Prostate gland (tissue), 2 donors: ENCODE measurements at regions not wholly inside any gene's neighbourhood (a gene's known extent, or its start where the extent isn't known, plus 50 kb on each side); places are given as distances from the start of the nearest gene placed in this dataset.

Source experiments
- DNase-seq: peaks from one replicate; pipeline ENCODE4 v3.0.0-alpha.2; 2019; ENCODE audit warnings: low spot score
- H3K27ac ChIP-seq, 2 donors: fragments of 200-600 bp; sonication (generic); 2 replicates each; pipeline ENCODE4 v1.5.1; 2017 to 2019
- H3K27me3 ChIP-seq: fragments of 200-600 bp; sonication (generic); replicated peaks from 2 replicates; pipeline ENCODE4 v1.5.1; 2019; ENCODE audit not compliant: insufficient read depth
- H3K36me3 ChIP-seq, 2 donors: fragments of 200-600 bp; sonication (generic); 1 replicate in 1 of 2; 2 replicates in 1 of 2; pipeline versions ENCODE4 v1.5.1 to v1.8.1; 2017 to 2019
- H3K4me1 ChIP-seq: fragments of 200-600 bp; sonication (generic); replicated peaks from 2 replicates; pipeline ENCODE4 v1.5.1; 2019
- H3K4me3 ChIP-seq, 2 donors: fragments of 200-600 bp; sonication (generic); 2 replicates each; pipeline ENCODE4 v1.5.1; 2017 to 2019
- H3K9me3 ChIP-seq: fragments of 200-600 bp; sonication (generic); 2 replicates; pipeline ENCODE4 v1.5.1; 2017
- CTCF ChIP-seq, 4 experiments: fragments of 200-600 bp in 2 of 4; fragments of 450-650 bp in 2 of 4; sonication (generic) in 2 of 4; IDR thresholded peaks; 1 replicate in 3 of 4; 2 replicates in 1 of 4; pipeline ENCODE4 v1.5.1; 2016 to 2019; ENCODE audit warnings: antibody characterized with exemption in 4 of 4, mild to moderate bottlenecking in 2 of 4, moderate library complexity in 2 of 4
- POLR2A ChIP-seq: fragments of 450-650 bp; IDR thresholded peaks from one replicate; pipeline ENCODE4 v1.6.1; 2016; ENCODE audit warnings: antibody characterized with exemption, mild to moderate bottlenecking
- POLR2AphosphoS5 ChIP-seq: sonication (generic); formaldehyde crosslinking; IDR thresholded peaks from one replicate; pipeline ENCODE4 v1.6.1; 2017; ENCODE audit warnings: antibody characterized with exemption
- WGBS: methylation state at CpG from one replicate; pipeline ENCODE4 v1.1.5; 2018; 5-methylcytosine and 5-hydroxymethylcytosine counted together
- intact Hi-C: fragments of 100-400 bp; cut with DNase I; formaldehyde crosslinking; loops from one replicate; pipeline ENCODE4 v1.14.2; 2022

GRCh38 chr1:88490676-88491075 is 193.4 kb upstream of the PKN2 start:
- Histone ChIP-seq H3K36me3 (no peaks in the 10 kb centered on the region), H3K27ac (no peak overlapping the region), H3K27me3 (no peaks in the 10 kb centered on the region), H3K4me1 (no peaks in the 10 kb centered on the region), H3K9me3 (no peaks in the 10 kb centered on the region), H3K4me3 (no peak overlapping the region)
- no peak for TF ChIP-seq POLR2A
- no peak for TF ChIP-seq POLR2AphosphoS5
- no peak for TF ChIP-seq CTCF (IDR thresholded peaks at IDR 0.05)
- intact Hi-C loops: no loop called here
- no peak for DNase-seq
- 59% methylated on average over 2 of the region's 2 CpGs for WGBS

GRCh38 chr1:88499671-88500070 is 184.4 kb upstream of the PKN2 start:
- no peak overlapping the region for H3K27ac ChIP-seq
- DNase-seq: no peak
- H3K27me3 ChIP-seq: no peaks in the 10 kb centered on the region
- intact Hi-C loops: no loop called here
- TF ChIP-seq POLR2A (no peak), CTCF (IDR thresholded peaks at IDR 0.05) (no peak), POLR2AphosphoS5 (no peak)
- no peaks in the 10 kb centered on the region for H3K36me3 ChIP-seq
- no peaks in the 10 kb centered on the region for H3K9me3 ChIP-seq
- no peak overlapping the region for H3K4me3 ChIP-seq
- H3K4me1 ChIP-seq: no peaks in the 10 kb centered on the region

GRCh38 chr1:88502886-88503285 is 181.2 kb upstream of the PKN2 start:
- no peaks in the 10 kb centered on the region for H3K4me1 ChIP-seq

GRCh38 chr1:88503646-88504045 is 180.4 kb upstream of the PKN2 start:
- no peak overlapping the region for H3K4me3 ChIP-seq
- H3K9me3 ChIP-seq: no peaks in the 10 kb centered on the region
- no peaks in the 10 kb centered on the region for H3K27me3 ChIP-seq
- no peak for TF ChIP-seq POLR2AphosphoS5
- no peak for TF ChIP-seq POLR2A
- TF ChIP-seq CTCF (IDR thresholded peaks at IDR 0.05): no peak
- no peaks in the 10 kb centered on the region for H3K4me1 ChIP-seq
- intact Hi-C loops: no loop called here
- H3K36me3 ChIP-seq: no peaks in the 10 kb centered on the region
- H3K27ac ChIP-seq: no peak overlapping the region
- DNase-seq: no peak

More at GRCh38 chr1:88502886-88503285, 181.2 kb upstream of the PKN2 start:
- no peak overlapping the region for H3K4me3 ChIP-seq
- H3K27ac ChIP-seq: no peak overlapping the region
- no peaks in the 10 kb centered on the region for H3K36me3 ChIP-seq
- no peak for DNase-seq
- 81% methylated on average over 2 of the region's 2 CpGs for WGBS
- no peak for TF ChIP-seq CTCF (IDR thresholded peaks at IDR 0.05)
- no peak for TF ChIP-seq POLR2A
- no peak for TF ChIP-seq POLR2AphosphoS5
- intact Hi-C loops: no loop called here
- H3K9me3 ChIP-seq: no peaks in the 10 kb centered on the region
- no peaks in the 10 kb centered on the region for H3K27me3 ChIP-seq

GRCh38 chr1:88504601-88505000 is 179.5 kb upstream of the PKN2 start:
- TF ChIP-seq CTCF (IDR thresholded peaks at IDR 0.05): no peak
- TF ChIP-seq POLR2A: no peak
- TF ChIP-seq POLR2AphosphoS5: no peak
- WGBS: 28% methylated on average over 1 of the region's 1 CpG
- Histone ChIP-seq H3K27me3 (no peaks in the 10 kb centered on the region), H3K4me1 (no peaks in the 10 kb centered on the region), H3K9me3 (no peaks in the 10 kb centered on the region), H3K27ac (no peak overlapping the region), H3K4me3 (no peak overlapping the region), H3K36me3 (no peaks in the 10 kb centered on the region)
- intact Hi-C loops: no loop called here
- no peak for DNase-seq
